HEK293 (cell line): ENCODE measurements at regions not wholly inside any gene's neighbourhood (a gene's known extent, or its start where the extent isn't known, plus 50 kb on each side); places are given as distances from the start of the nearest gene placed in this dataset.

Experiments
- CTCF ChIA-PET: fragments of 350-600 bp; formaldehyde crosslinking; extraction: SDS; loops from one replicate; lab custom pipeline; 2021; ENCODE audit warnings: antibody characterized with exemption; lab: Yijun Ruan, JAX
- POLR2A ChIA-PET: fragments of 300-600 bp; formaldehyde crosslinking; extraction: SDS; loops from one replicate; lab custom pipeline; 2020; ENCODE audit warnings: antibody characterized with exemption, inconsistent platforms; lab: Yijun Ruan, JAX
- H3K27ac ChIP-seq: fragments of 200-500 bp; sonication (Bioruptor generic); 2 replicates; pipeline ENCODE4 v1.5.1; 2014; ENCODE audit warnings: low read depth, low read length, control low read depth, inconsistent platforms; ENCODE audit errors: extremely low read depth
- H3K36me3 ChIP-seq, 2 experiments: fragments of 200-500 bp in 1 of 2; sonication (Bioruptor generic) in 1 of 2; 1 replicate in 1 of 2; 2 replicates in 1 of 2; pipeline ENCODE4 v1.5.1; 2014 to 2017; ENCODE audit warnings: inconsistent platforms in 2 of 2, low read length in 2 of 2; ENCODE audit not compliant: control insufficient read depth in 2 of 2, insufficient read depth in 1 of 2
- H3K4me1 ChIP-seq: fragments of 200-500 bp; sonication (Bioruptor generic); 2 replicates; pipeline ENCODE4 v1.5.1; 2014; ENCODE audit warnings: mild to moderate bottlenecking, low read length, inconsistent platforms; ENCODE audit not compliant: control insufficient read depth, insufficient read depth
- H3K4me3 ChIP-seq: 2 replicates; pipeline ENCODE4 v1.5.1; 2011; ENCODE audit warnings: low read depth, mild to moderate bottlenecking, control low read depth, low read length, moderate library complexity
- H3K9me3 ChIP-seq: fragments of 200-500 bp; sonication (Bioruptor generic); 2 replicates; pipeline ENCODE4 v1.5.1; 2014; ENCODE audit warnings: low read depth, low read length, inconsistent platforms; ENCODE audit not compliant: control insufficient read depth, insufficient read depth
- GLIS1 ChIP-seq: fragments of 450-650 bp; formaldehyde crosslinking; IDR thresholded peaks from 2 replicates; pipeline ENCODE4 v1.5.1; 2016; ENCODE audit warnings: missing biosample characterization, missing genetic modification characterization
- KLF10 ChIP-seq: fragments of 450-650 bp; IDR thresholded peaks from 2 replicates; pipeline ENCODE4 v1.5.1; 2018; ENCODE audit warnings: missing biosample characterization, mild to moderate bottlenecking, missing genetic modification characterization
- OSR2 ChIP-seq: fragments of 450-650 bp; formaldehyde crosslinking; IDR thresholded peaks from 2 replicates; pipeline ENCODE4 v1.5.1; 2016; ENCODE audit warnings: missing biosample characterization, missing genetic modification characterization
- RBAK ChIP-seq: fragments of 450-650 bp; formaldehyde crosslinking; IDR thresholded peaks from 2 replicates; pipeline ENCODE4 v1.5.1; 2016; ENCODE audit warnings: missing biosample characterization, missing genetic modification characterization
- ZBTB1 ChIP-seq: fragments of 450-650 bp; formaldehyde crosslinking; IDR thresholded peaks from 2 replicates; pipeline ENCODE4 v1.5.1; 2016; ENCODE audit warnings: missing biosample characterization, missing genetic modification characterization
- ZNF138 ChIP-seq: fragments of 450-650 bp; formaldehyde crosslinking; IDR thresholded peaks from 2 replicates; pipeline ENCODE4 v1.5.1; 2016; ENCODE audit warnings: missing biosample characterization, missing genetic modification characterization, borderline replicate concordance
- ZNF248 ChIP-seq: fragments of 450-650 bp; formaldehyde crosslinking; IDR thresholded peaks from 2 replicates; pipeline ENCODE4 v1.5.1; 2017; ENCODE audit warnings: missing biosample characterization, missing genetic modification characterization
- ZNF26 ChIP-seq: fragments of 450-650 bp; formaldehyde crosslinking; IDR thresholded peaks from 2 replicates; pipeline ENCODE4 v1.5.1; 2016; ENCODE audit warnings: missing biosample characterization, missing genetic modification characterization
- ZNF274 ChIP-seq, 2 experiments: fragments of 200-500 bp in 1 of 2; fragments of 450-650 bp in 1 of 2; sonication (Bioruptor generic) in 1 of 2; formaldehyde crosslinking in 1 of 2; IDR thresholded peaks; 2 replicates each; pipeline versions ENCODE4 v1.5.1 to v1.6.1; 2014 to 2016; ENCODE audit warnings: borderline replicate concordance in 1 of 2, inconsistent platforms in 1 of 2, low read length in 1 of 2, missing biosample characterization in 1 of 2, missing genetic modification characterization in 1 of 2
- ZNF302 ChIP-seq: fragments of 450-650 bp; formaldehyde crosslinking; IDR thresholded peaks from 2 replicates; pipeline ENCODE4 v1.5.1; 2016; ENCODE audit warnings: missing biosample characterization, missing genetic modification characterization, low read depth
- ZNF362 ChIP-seq: fragments of 450-650 bp; formaldehyde crosslinking; IDR thresholded peaks from 2 replicates; pipeline ENCODE4 v1.5.1; 2016; ENCODE audit warnings: missing biosample characterization, missing genetic modification characterization
- ZNF391 ChIP-seq: fragments of 450-650 bp; formaldehyde crosslinking; IDR thresholded peaks from 2 replicates; pipeline ENCODE4 v1.5.1; 2016; ENCODE audit warnings: low read depth, missing biosample characterization, missing genetic modification characterization, borderline replicate concordance
- ZNF394 ChIP-seq: fragments of 450-650 bp; formaldehyde crosslinking; IDR thresholded peaks from 2 replicates; pipeline ENCODE4 v1.5.1; 2016; ENCODE audit warnings: missing biosample characterization, missing genetic modification characterization, mild to moderate bottlenecking, moderate library complexity, borderline replicate concordance
- ZNF513 ChIP-seq: fragments of 450-650 bp; IDR thresholded peaks from 2 replicates; pipeline ENCODE4 v1.5.1; 2018; ENCODE audit warnings: missing biosample characterization, missing genetic modification characterization
- ZNF639 ChIP-seq: fragments of 450-650 bp; formaldehyde crosslinking; IDR thresholded peaks from 2 replicates; pipeline ENCODE4 v1.5.1; 2016; ENCODE audit warnings: missing biosample characterization, missing genetic modification characterization
- ZNF843 ChIP-seq: fragments of 450-650 bp; formaldehyde crosslinking; IDR thresholded peaks from 2 replicates; pipeline ENCODE4 v1.5.1; 2016; ENCODE audit warnings: missing biosample characterization, missing genetic modification characterization
- ZXDB ChIP-seq: fragments of 450-650 bp; formaldehyde crosslinking; IDR thresholded peaks from 2 replicates; pipeline ENCODE4 v1.5.1; 2016; ENCODE audit warnings: missing biosample characterization, missing genetic modification characterization

GRCh38 chr13:53197424-53197823 is 168.8 kb downstream of the OLFM4 start:
- no peak overlapping the region for H3K4me3 ChIP-seq
- H3K9me3 ChIP-seq: no peaks in the 10 kb centered on the region
- no peaks in the 10 kb centered on the region for H3K36me3 ChIP-seq
- CTCF ChIA-PET: interaction anchor here (0.6 to 1.3 kb wide), 6 partner anchors 20 to 714 kb away, joined by 3 to 13 read pairs (median 5); no protein-coding TSS in a partner anchor
- no peak for TF ChIP-seq ZNF248
- 0 out of 2 replicates have a peak, but pooled peaks have one; percentile 12 for TF ChIP-seq OSR2 (tag by site-specific recombination)
- no peak for TF ChIP-seq ZNF639 (tag by site-specific recombination)
- TF ChIP-seq, all 188 proteins: peak for 1
- peaks cover 15% of the 10 kb centered on the region for H3K4me1 ChIP-seq
- no peak overlapping the region for H3K27ac ChIP-seq
- POLR2A ChIA-PET: no interaction called here

GRCh38 chr13:53198017-53198416 is 169.4 kb downstream of the OLFM4 start:
- POLR2A ChIA-PET: no interaction called here
- CTCF ChIA-PET: interaction anchor here (0.6 to 1.3 kb wide), 6 partner anchors 21 to 715 kb away, joined by 3 to 13 read pairs (median 5); no protein-coding TSS in a partner anchor
- Histone ChIP-seq H3K27ac (no peak overlapping the region), H3K4me3 (no peak overlapping the region), H3K4me1 (peaks cover 15% of the 10 kb centered on the region), H3K36me3 (no peaks in the 10 kb centered on the region), H3K9me3 (no peaks in the 10 kb centered on the region)
- TF ChIP-seq ZNF274 (IDR thresholded peaks at IDR 0.05; ENCODE audit: low read length) (no peak), ZNF274 (tag by site-specific recombination; IDR thresholded peaks at IDR 0.05; ENCODE audit: borderline replicate concordance) (no peak), ZNF302 (tag by site-specific recombination) (no peak)

- no peak for TF ChIP-seq RBAK (tag by site-specific recombination)
- TF ChIP-seq ZNF843 (tag by site-specific recombination): no peak
- no peak for TF ChIP-seq ZNF138 (tag by site-specific recombination)
- TF ChIP-seq ZNF394 (tag by site-specific recombination): no peak
- peak; percentile 12; the same call in 1 of the 2 replicates for TF ChIP-seq GLIS1 (tag by site-specific recombination)
- no peak for TF ChIP-seq ZNF26 (tag by site-specific recombination)
- no peak for TF ChIP-seq ZNF362
- Histone ChIP-seq H3K4me1 (peaks cover 15% of the 10 kb centered on the region), H3K27ac (no peak overlapping the region), H3K9me3 (no peaks in the 10 kb centered on the region), H3K36me3 (no peaks in the 10 kb centered on the region), H3K4me3 (no peak overlapping the region)
- ChIA-PET CTCF (interaction anchor here (1.1 to 1.3 kb wide), 2 partner anchors 22 to 46 kb away, joined by 4 to 6 read pairs; no protein-coding TSS in a partner anchor), POLR2A (no interaction called here)
Observed at GRCh38 chr13:53198736-53199135, 170.1 kb downstream of the OLFM4 start.

- H3K36me3 ChIP-seq: no peaks in the 10 kb centered on the region
- ChIA-PET CTCF (interaction anchor here (0.6 to 0.8 kb wide), 2 partner anchors 25 to 232 kb away, joined by 3 to 4 read pairs; no protein-coding TSS in a partner anchor), POLR2A (no interaction called here)
- H3K9me3 ChIP-seq: no peaks in the 10 kb centered on the region
- no peak for TF ChIP-seq KLF10 (tag by site-specific recombination)
- TF ChIP-seq ZXDB (tag by site-specific recombination): no peak
- TF ChIP-seq ZNF513: no peak
- no peak for TF ChIP-seq ZBTB1
- no peak for TF ChIP-seq ZNF391 (tag by site-specific recombination)
- no peak overlapping the region for H3K27ac ChIP-seq
- peaks cover 15% of the 10 kb centered on the region for H3K4me1 ChIP-seq
- no peak overlapping the region for H3K4me3 ChIP-seq
Observed at GRCh38 chr13:53200075-53200474, 171.5 kb downstream of the OLFM4 start.
